ENCODE measurements at regions not wholly inside any gene's neighbourhood (a gene's known extent, or its start where the extent isn't known, plus 50 kb on each side); places are given as distances from the start of the nearest gene placed in this dataset.
"Not testable (repeated sequence)": the region's sequence is repeated elsewhere in the genome, so short reads cannot be mapped to it uniquely, and the experiment has no call there.

- no peak for DNase-seq
These were observed 279.5 kb upstream of the ASIC2 start for GRCh38 chr17:33572615-33573014.

GRCh38 chr17:33574942-33575445, 281.9 kb upstream of the ASIC2 start:
- DNase-seq = no peak

DNA sequence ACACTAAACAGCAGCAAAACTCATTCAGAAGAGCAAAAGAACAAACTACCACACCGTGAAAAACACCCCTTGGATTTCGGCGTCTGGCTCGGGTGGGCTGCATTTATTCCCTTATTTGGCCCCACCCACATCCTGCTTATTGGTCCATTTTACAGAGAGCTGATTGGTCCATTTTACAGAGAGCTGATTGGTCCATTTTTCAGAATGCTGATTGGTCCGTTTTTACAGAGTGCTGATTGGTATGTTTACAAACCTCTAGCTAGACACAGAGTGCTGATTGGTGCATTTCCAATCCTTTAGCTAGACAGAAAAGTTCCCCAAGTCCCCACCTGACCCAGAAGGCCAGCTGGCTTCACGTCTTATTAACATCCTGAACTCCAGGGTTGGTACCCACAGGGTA, 286.6 kb upstream of the ASIC2 start:
- not testable (repeated sequence) for DNase-seq

DNA sequence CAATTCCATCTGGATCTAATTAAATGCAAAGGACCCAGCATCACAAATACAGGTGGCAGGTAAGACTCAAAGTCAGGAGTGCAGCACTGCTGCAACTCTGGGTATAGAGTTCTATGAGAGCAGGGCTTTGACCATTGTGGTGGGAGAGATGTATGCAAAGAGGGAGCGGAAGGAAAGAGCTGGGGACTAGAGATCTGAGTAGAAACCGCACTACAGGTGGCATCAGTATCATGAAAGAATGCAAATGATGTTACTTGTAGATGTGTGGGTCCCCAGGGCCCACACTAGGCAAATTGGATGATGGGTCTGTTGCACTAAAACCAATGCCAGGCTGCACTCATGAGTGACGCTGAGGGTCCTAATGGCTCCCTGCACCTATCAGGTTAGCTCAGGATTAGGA, 287.1 kb upstream of the ASIC2 start:
- DNase-seq = no peak

GRCh38 chr17:33582661-33583060, 289.6 kb upstream of the ASIC2 start:
- DNase-seq = no peak

DNA sequence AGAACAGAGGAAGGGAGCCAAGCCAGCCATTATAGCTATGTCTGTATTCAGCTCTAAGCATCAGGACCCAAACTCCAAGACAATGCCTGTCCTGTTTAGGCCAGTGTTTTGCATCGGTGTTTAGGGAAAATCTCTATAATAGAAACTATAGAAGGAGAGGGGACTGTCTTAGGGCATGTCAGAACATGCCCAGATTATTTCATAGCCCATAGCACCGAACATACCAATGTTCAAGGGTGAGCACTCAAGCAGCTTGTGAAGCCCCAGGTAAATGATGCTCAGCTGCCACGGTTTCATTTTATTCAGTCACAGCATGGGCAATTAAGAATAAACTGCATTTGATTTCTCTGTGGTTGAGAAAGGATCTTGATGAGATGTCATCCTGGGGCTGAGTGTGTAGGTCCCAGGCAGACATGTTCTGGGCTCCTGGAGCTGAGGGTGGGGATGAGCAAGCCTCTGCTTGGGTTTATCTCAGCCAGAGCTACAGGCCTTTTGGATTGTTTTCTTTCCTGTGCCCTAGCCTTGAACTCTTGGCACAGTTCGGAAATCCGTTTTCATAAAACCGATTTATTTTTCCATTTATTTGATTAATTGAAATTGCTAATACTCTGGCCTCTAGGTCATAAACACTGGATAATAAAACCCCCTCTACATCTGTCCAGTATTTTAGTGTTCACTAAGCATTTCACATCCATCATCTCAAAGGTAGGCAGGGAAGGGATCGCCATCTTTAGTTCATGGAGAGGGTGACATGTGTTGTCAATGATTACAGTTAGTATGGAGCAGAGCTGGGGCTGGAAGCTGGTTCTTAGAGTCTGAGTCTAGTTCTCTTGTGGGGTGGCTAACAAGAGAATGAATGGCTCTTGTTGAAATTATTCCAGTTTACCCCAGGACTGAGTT, 290.7 kb upstream of the ASIC2 start:
- DNase-seq = no peak

GRCh38 chr17:33593991-33594390, 300.9 kb upstream of the ASIC2 start:
- DNase-seq = no peak

DNA sequence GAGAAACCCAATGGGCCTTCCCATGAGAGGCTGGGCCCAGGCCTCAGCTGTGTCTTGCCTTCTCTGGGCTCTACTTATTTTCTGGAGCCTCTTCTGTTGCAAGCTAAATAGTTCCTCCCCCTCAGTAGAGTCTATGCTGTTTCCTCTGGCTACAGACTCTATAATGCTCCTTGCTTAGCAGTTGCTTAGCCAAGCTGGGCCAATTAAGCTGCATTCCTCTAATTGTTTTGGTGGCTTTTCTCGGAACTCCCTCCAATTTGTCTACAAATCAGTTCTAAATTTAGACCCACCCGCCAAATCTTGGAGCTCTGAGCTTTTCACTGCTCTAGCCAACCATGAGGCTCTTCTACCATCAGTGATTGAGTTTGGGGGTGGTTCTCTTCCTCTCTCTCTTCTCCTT, 302.7 kb upstream of the ASIC2 start:
- no peak for DNase-seq

DNA sequence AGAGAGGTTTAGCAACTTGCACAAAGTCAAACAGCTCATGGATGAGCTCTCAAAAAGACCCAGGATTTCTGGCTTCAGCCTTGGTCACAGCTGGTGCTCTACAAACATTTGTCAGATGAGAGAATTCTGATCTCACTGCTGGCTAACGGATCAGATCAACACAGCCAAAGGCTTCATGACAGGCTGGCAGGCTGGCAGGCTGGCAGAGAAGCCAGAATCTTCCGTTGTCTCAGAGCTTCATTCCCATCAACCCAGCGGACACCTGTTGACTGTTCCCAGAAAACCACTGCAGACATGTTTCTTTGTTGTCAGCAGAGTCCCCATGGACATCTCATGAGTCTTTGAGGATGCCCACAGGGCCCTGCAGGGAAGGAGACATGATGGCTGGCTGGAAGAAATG, 303.8 kb upstream of the ASIC2 start:
- DNase-seq = no peak

DNA sequence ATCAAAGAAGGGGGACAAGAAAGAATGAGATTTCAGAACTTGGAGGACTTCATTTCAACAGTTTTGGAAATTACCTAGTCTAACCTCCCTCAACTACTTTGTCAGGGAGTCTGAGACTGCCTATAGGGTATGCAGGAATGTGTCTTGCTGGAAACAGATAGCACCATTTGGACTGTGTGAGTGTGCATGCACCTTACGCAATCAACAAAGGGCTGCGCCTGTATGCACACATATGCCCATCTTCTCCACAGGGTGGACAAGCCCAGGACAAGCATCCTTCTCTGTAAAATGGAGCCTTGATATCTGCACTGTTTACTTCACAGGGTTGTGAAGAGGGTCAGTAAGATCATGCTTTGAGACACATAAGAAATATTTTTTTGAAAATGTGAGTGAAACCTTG, 305.7 kb upstream of the ASIC2 start:
- DNase-seq = no peak

DNA sequence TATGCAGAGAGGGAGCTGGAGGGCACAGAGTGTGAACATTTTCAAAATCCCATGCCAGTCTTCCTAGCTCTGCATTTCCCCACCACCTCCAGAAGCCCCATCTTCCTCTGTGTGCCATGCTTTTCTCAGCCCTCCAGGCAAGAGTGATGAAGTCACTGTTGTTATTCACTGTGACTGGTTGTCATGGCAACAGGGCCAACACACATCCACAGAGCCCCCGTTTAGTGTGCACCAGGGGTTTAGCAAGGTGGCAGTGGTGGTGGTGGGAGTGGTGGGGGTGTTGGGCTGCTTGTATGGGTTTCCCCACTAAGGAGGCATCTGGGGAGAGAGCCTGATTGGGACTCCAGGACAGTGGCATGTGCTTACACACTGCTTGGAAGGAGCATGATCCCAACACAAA, 309.9 kb upstream of the ASIC2 start:
- DNase-seq = no peak

DNA sequence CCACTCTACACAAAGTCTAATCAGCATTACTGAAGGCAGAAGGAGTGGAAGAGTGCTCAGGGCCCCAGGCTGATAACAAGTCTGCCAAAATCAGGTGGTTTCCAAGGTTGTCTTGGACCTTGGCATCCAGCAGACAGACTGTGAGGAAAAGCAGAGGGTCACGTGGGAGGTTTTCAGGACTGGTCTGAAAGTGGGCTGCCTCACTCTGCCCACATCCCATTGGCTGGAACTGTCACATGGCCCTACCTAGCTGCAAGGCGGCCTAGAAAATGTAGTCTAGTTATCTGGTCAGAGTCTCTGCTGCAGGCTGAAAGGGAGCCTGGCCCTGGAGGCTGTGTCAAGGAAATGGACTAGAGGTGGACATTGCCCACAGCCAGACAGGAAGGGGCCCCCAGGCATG, 310.7 kb upstream of the ASIC2 start:
- DNase-seq = no peak

GRCh38 chr17:33611532-33611931, 318.4 kb upstream of the ASIC2 start:
- DNase-seq = no peak

DNA sequence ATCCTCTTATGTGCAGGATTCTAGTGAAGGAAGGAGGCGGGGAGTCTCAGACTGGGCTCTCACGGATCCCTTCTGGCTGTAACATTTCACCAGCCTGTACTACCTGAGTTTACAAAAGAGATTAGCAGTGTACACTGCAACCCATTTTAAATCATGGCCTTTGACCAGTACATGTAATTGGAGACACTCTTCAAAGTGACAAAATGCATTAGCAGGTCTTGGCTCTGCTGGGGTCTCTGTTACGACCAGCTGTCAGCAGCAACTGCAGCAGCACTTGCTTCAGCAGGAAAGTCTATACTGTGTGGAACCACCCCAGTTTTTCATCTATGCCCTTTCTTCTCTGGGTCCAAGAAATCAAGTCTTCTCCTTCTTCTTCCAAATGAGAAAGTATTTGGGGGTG, 322.8 kb upstream of the ASIC2 start:
- no peak for DNase-seq

- DNase-seq = no peak
These were observed 330.7 kb upstream of the ASIC2 start for GRCh38 chr17:33623841-33624240.

DNA sequence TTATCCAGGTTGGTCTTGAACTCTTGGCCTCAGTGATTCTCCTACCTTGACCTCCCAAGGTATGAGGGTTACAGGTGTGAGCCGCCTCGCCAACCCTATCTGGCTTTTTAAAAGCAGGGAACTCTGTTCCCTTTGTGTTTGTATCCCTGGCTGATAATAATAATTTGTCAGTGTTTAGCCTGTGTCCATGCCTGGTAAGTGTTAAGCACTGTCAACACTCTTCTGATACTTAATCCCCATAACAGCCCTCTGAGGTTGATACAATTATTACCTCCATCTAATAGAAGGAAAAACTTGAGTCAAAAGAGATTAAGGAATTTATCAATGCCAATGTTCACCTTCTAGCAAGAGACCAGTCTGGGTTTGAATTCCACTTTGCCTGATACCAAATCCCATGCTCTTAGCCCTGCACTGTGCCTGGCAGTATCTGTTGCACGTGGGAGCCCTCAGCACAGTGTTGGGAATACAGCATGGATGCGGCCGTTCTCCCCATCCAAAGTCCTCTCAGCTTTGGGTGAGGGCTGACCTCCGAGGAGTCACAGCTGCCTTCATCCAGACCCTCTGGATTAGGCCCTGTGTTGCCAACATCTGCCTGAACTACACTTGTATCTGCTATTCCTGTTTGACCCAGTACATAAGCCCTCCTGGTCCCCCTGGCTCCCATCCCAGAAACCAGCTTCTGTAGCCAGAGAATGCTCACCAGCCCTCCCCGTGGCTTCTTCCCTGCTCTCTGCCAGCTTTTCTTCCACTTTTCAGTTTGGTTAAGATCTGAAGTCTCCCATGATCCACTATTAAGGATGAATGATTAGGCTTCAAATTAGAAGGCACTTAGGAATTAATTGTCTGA, 335.6 kb upstream of the ASIC2 start:
- no peak for DNase-seq

GRCh38 chr17:33633446-33633845, 340.4 kb upstream of the ASIC2 start:
- no peak for DNase-seq

DNA sequence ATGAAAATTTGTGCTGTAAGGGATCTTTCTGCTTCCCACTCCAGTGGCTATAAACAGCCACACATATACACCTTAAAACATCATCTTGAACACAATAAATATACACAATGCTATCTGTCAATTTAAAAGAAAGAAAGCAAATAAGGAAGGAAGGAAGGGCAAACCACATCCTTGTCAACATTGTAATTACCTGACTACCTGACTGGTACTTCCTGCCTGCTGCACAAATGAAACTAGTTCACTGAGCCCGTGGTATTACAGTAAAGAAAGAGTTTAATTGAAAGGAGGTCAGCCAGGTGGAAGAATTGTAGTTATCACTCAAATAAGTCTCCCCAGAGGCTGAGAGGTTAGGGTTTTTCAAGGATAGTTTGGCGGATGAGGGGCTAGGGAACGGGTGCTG, 344.4 kb upstream of the ASIC2 start:
- DNase-seq = no peak

- no peak for DNase-seq
These were observed 346.2 kb upstream of the ASIC2 start for GRCh38 chr17:33639103-33639880.

DNA sequence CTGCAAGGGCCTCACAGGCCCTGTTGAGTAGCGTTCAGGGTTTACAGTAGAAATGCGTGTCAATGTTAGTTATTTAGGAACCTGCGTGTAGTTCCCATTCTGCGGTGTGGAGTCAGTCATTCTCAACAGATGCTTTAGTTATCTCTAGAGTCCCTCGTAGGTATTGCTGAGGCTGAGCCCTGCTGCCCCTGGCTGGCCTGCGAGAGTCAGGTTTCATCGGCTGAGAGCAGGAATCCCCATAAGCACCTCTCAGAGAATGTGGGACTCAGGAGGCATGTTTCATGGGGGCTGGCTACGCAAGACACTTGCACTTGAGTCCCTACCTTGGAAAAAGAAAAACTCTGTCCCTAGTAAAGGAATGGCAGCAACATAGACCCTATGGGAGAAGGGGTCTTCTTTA, 347.5 kb upstream of the ASIC2 start:
- DNase-seq = no peak

- DNase-seq = no peak
These were observed 348.9 kb upstream of the ASIC2 start for GRCh38 chr17:33642002-33642401.

DNA sequence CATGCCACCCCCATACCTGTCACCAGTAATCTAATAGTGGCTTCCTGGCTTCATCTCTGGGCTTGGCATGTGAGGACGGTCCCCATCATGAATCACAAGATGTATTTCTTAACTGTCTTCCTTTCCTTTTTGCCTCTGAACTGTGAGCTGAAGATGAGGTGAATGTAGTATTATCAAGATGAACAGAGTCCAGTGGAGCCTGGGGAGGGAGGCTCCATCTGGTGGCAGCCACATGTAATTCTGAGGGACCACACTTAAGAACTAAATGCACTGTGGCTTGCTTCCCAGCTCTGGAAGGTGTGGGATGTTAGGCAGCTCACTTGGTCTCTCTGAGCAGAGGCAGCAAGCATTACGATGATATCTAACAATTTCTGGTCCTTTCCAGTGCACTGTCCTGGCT, 354.9 kb upstream of the ASIC2 start:
- DNase-seq = peak in 1 of 2 experiments; percentile 14

DNA sequence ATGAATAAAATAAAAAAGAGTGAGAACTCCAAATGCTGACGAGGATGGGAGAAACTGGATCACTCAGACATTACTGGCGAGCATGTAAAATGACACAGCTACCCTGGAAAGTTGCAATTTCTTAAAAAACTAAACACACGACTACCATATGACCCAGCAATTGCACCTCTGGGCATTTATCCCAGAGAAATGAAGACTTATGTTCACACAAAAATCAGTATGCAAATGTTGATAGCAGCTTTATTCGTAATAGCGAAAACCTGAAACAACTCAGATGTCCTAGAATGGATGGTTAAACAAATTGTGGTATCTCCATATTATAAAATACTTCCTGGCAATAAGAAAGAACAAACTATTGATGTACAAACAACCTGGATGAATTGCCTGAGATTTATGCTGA, 357.2 kb upstream of the ASIC2 start:
- no peak for DNase-seq
